H1 (cell line): ENCODE measurements at regions not wholly inside any gene's neighbourhood (a gene's known extent, or its start where the extent isn't known, plus 50 kb on each side); places are given as distances from the start of the nearest gene placed in this dataset.

Experiments
- ASH2L ChIP-seq: fragments of 200-600, 300-600 bp; sonication (generic); IDR thresholded peaks from one replicate; pipeline ENCODE4 v1.7.1; 2017; ENCODE audit warnings: low read length
- CEBPB ChIP-seq: IDR thresholded peaks from 2 replicates; pipeline ENCODE4 v1.6.1; 2012; ENCODE audit warnings: low read depth, low read length
- HDAC2 ChIP-seq, 2 experiments: fragments of 300-600 bp in 1 of 2; sonication (generic) in 1 of 2; IDR thresholded peaks; 2 replicates each; pipeline ENCODE4 v1.6.1; 2011 to 2012; ENCODE audit warnings: low read depth in 2 of 2, low read length in 2 of 2, mild to moderate bottlenecking in 2 of 2, moderate library complexity in 2 of 2, borderline replicate concordance in 1 of 2, inconsistent platforms in 1 of 2
- HDAC6 ChIP-seq: IDR thresholded peaks from one replicate; pipeline ENCODE4 v1.7.1; 2012; ENCODE audit warnings: low read depth, mild to moderate bottlenecking, inconsistent platforms, low read length, moderate library complexity
- KDM1A ChIP-seq: fragments of 200-600, 300-600 bp; sonication (generic); IDR thresholded peaks from 2 replicates; pipeline ENCODE4 v1.7.1; 2016; ENCODE audit warnings: mild to moderate bottlenecking, low read length, borderline replicate concordance
- NRF1 ChIP-seq: IDR thresholded peaks from 2 replicates; pipeline ENCODE4 v1.6.1; 2011; ENCODE audit warnings: mild to moderate bottlenecking, low read depth, low read length, improper control_type of control experiment
- RAD21 ChIP-seq, 2 experiments: IDR thresholded peaks in 1 of 2; conservative IDR thresholded peaks in 1 of 2; 2 replicates each; pipeline ENCODE4 v1.6.1; 2011; ENCODE audit warnings: low read depth in 2 of 2, low read length in 2 of 2, improper control_type of control experiment in 1 of 2, inconsistent platforms in 1 of 2, mild to moderate bottlenecking in 1 of 2, moderate library complexity in 1 of 2
- SIRT6 ChIP-seq: IDR thresholded peaks from one replicate; pipeline ENCODE4 v1.7.1; 2012; ENCODE audit warnings: low read length, inconsistent platforms

GRCh38 chr3:194972641-194973040 is 287.0 kb downstream of the FAM43A start (continued):
- TF ChIP-seq HDAC6 (no peak), RAD21 (IDR thresholded peaks at IDR 0.05 in 1 of 2, conservative IDR thresholded peaks at IDR 0.05 in 1 of 2; ENCODE audit: low read depth in 2 of 2, low read length in 2 of 2) (no peak), HDAC2 (IDR thresholded peaks at IDR 0.05; ENCODE audit: borderline replicate concordance in 1 of 2, low read depth in 2 of 2, low read length in 2 of 2) (no peak), CEBPB (no peak), NRF1 (no peak), ASH2L (no peak), KDM1A (no peak), SIRT6 (no peak)
- TF ChIP-seq, all 59 proteins: peak for 0
